Kidney (tissue), 13 donors: ENCODE measurements at regions not wholly inside any gene's neighbourhood (a gene's known extent, or its start where the extent isn't known, plus 50 kb on each side); places are given as distances from the start of the nearest gene placed in this dataset.

Experiments
- DNase-seq, 5 donors: peaks; one replicate each; pipeline ENCODE4 v3.0.0-alpha.2; 2013 to 2020
- FAIRE-seq: peaks from 2 replicates; lab custom pipeline; 2012; peaks lifted over from hg19 to GRCh38; lab: Jason Lieb, UNC
- H3K27ac ChIP-seq, 2 donors: one replicate each; pipeline ENCODE4 v1.7.0; 2013; ENCODE audit warnings: low read depth in 2 of 2, low read length in 2 of 2, inconsistent platforms in 1 of 2
- H3K27me3 ChIP-seq: one replicate; pipeline ENCODE4 v1.7.1; 2013; ENCODE audit warnings: low read length, inconsistent platforms; ENCODE audit not compliant: control insufficient read depth, insufficient read depth
- H3K36me3 ChIP-seq, 3 donors: one replicate each; pipeline versions ENCODE4 v1.7.0 to v1.7.1; 2013; ENCODE audit warnings: low read length in 3 of 3, control low read depth in 1 of 3, inconsistent platforms in 1 of 3; ENCODE audit not compliant: insufficient read depth in 3 of 3, control insufficient read depth in 2 of 3
- H3K4me1 ChIP-seq, 3 donors: one replicate each; pipeline versions ENCODE4 v1.7.0 to v1.7.1; 2013; ENCODE audit warnings: low read length in 3 of 3, inconsistent platforms in 1 of 3, low read depth in 1 of 3; ENCODE audit not compliant: control insufficient read depth in 2 of 3, insufficient read depth in 2 of 3
- H3K4me3 ChIP-seq, 3 donors: one replicate each; pipeline versions ENCODE4 v1.7.0 to v1.8.1; 2013; ENCODE audit warnings: low read length in 3 of 3, control low read depth in 1 of 3, inconsistent platforms in 1 of 3
- H3K9ac ChIP-seq, 3 donors: one replicate each; pipeline versions ENCODE4 v1.7.0 to v1.7.1; 2013; ENCODE audit warnings: low read length in 3 of 3, control low read depth in 1 of 3, inconsistent platforms in 1 of 3
- H3K9me3 ChIP-seq, 3 donors: one replicate each; pipeline versions ENCODE4 v1.7.0 to v1.7.1; 2013; ENCODE audit warnings: low read length in 3 of 3, control low read depth in 1 of 3, inconsistent platforms in 1 of 3; ENCODE audit not compliant: control insufficient read depth in 2 of 3, insufficient read depth in 1 of 3
- intact Hi-C: fragments of 100-400 bp; cut with DNase I; formaldehyde crosslinking; loops from one replicate; pipeline ENCODE4 v1.11.1; 2022
- TF ChIP-seq, protein P1 (sequence below): IDR thresholded peaks from 3 replicates; pipeline ENCODE4 v1.5.1; 2012; ENCODE audit warnings: mild to moderate bottlenecking, moderate library complexity, borderline replicate concordance; ENCODE audit not compliant: insufficient read depth; ENCODE audit errors: extremely low read depth
- donor health status: control.
- donor health status: control.
- donor health status: control.
- donor health status: control.
- donor health status: control.
- donor health status: DM: yes; HTN: yes; CAD: no.
- donor health status: Normal renal cell carcinoma (clear cell type).

DNA sequence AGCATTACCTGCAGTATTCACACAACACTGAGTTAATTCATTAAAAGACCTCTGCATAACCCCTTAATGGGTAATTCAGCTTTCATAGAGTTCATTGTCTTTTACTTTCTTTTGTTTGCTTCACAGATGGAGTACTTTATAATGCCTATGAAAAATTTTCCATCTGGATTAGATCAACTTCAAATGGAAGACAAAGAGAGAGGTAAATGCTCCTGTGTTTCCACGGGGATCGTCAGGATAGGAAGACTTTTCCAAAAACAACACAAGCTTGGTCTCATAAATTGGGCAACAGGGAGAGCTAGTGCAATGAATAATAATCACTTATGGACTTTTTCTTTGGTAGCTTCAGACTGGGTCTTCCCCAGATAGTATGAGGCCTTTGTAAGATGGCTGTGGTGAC, 100.7 kb downstream of the ICOS start:
- H3K9me3 ChIP-seq, result no peaks in the 10 kb centered on the region
- no peaks in the 10 kb centered on the region for H3K27me3 ChIP-seq
- no peak overlapping the region for H3K27ac ChIP-seq
- no peak overlapping the region for H3K9ac ChIP-seq
- FAIRE-seq (no peak), DNase-seq (no peak)
- TF ChIP-seq, protein P1, sequence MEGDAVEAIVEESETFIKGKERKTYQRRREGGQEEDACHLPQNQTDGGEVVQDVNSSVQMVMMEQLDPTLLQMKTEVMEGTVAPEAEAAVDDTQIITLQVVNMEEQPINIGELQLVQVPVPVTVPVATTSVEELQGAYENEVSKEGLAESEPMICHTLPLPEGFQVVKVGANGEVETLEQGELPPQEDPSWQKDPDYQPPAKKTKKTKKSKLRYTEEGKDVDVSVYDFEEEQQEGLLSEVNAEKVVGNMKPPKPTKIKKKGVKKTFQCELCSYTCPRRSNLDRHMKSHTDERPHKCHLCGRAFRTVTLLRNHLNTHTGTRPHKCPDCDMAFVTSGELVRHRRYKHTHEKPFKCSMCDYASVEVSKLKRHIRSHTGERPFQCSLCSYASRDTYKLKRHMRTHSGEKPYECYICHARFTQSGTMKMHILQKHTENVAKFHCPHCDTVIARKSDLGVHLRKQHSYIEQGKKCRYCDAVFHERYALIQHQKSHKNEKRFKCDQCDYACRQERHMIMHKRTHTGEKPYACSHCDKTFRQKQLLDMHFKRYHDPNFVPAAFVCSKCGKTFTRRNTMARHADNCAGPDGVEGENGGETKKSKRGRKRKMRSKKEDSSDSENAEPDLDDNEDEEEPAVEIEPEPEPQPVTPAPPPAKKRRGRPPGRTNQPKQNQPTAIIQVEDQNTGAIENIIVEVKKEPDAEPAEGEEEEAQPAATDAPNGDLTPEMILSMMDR, result no peak
- no peaks in the 10 kb centered on the region for H3K4me1 ChIP-seq
- intact Hi-C loops, result no loop called here
- no peaks in the 10 kb centered on the region for H3K36me3 ChIP-seq
- H3K4me3 ChIP-seq, result no peak overlapping the region

DNA sequence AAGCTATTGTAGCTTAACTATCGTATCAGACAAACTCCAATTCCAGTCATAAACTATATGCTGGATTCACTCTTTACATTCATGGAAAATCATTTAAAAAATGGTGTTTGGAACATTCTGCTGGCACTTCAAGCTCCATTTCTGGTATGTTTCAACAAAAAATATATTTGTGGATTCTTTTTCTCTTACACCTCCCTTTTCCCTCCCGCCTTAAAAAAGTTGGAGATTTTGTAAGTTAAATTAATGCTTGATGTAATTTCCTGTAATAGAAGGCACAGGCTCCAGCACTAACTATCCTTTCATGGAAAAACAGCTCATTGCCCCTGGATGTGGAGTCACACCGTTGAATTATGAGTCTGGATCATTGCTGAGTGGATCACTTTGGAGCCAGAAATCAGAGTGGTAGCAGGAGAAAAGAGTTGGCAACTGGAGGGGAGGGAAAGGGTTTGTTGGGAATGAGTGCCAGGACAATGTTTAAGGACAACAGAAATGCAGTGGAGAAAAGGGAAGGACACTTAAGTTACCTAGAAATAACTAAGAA, 102.8 kb downstream of the ICOS start:
- FAIRE-seq (no peak), DNase-seq (no peak)
- intact Hi-C loops, result no loop called here
- Histone ChIP-seq H3K36me3 (no peaks in the 10 kb centered on the region), H3K27ac (no peak overlapping the region), H3K27me3 (no peaks in the 10 kb centered on the region), H3K9me3 (no peaks in the 10 kb centered on the region), H3K4me1 (no peaks in the 10 kb centered on the region), H3K9ac (no peak overlapping the region), H3K4me3 (no peak overlapping the region)
- TF ChIP-seq, protein P1, result no peak

DNA sequence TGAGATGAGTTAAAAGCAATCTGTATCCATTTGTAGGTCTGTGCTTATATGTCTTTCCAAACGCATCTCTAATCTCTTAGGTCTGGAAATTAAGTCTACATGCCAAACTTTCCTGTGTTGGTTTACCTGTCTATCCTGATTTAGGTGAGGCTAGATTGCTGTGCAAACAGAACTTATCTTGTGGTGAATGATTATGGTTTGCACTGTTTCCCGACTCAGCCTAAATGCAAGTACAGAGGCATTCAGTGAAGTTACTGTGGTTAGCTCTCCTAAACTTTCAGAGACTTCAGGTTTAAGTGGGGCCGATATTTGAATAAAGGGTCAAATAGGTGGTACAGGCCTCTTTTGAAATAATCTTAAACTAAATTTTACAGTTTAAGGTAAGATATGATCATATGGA, 103.5 kb downstream of the ICOS start:
- no peak for FAIRE-seq
- Histone ChIP-seq H3K9ac (no peak overlapping the region), H3K4me1 (no peaks in the 10 kb centered on the region), H3K27me3 (no peaks in the 10 kb centered on the region), H3K9me3 (no peaks in the 10 kb centered on the region), H3K36me3 (no peaks in the 10 kb centered on the region), H3K27ac (no peak overlapping the region), H3K4me3 (no peak overlapping the region)
- intact Hi-C loops, result no loop called here
- TF ChIP-seq, protein P1, result no peak
- DNase-seq, result no peak

DNA sequence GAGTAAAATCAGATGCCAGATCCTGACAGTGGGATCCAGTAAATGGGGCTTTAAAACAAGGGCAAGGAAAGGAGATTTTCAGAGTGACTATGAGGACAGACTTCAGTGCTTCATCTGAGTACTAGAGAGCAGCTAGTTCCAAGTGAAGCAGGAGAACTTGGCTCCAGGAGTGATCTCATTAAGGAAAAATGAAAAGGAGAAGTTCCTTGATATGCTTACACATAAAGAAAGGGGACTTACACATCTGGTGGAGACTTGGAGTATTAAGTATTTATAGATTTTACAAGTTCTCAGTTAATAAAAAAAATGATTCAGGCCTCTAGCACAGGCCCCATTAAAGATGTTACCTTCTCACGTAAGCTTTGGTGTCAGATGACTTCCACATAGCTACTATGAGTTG, 105.8 kb downstream of the ICOS start:
- Histone ChIP-seq H3K36me3 (no peaks in the 10 kb centered on the region), H3K9me3 (no peaks in the 10 kb centered on the region), H3K27me3 (no peaks in the 10 kb centered on the region), H3K4me1 (no peaks in the 10 kb centered on the region), H3K27ac (no peak overlapping the region), H3K9ac (no peak overlapping the region), H3K4me3 (no peak overlapping the region)
- intact Hi-C loops, result no loop called here
- FAIRE-seq (no peak), DNase-seq (no peak)
- TF ChIP-seq, protein P1, result no peak
